ENCODE measurements at regions not wholly inside any gene's neighbourhood (a gene's known extent, or its start where the extent isn't known, plus 50 kb on each side); places are given as distances from the start of the nearest gene placed in this dataset.

- no peak overlapping the region for H3K4me3 Mint-ChIP-seq
- no peaks in the 10 kb centered on the region for H3K36me3 Mint-ChIP-seq
- POLR2A ChIA-PET = no interaction called here
- no peak overlapping the region for H3K4me3 ChIP-seq (ENCODE audit: low read length)
- H3K36me3 ChIP-seq (ENCODE audit: control insufficient read depth in 2 of 3, insufficient read depth in 3 of 3, low read length in 3 of 3) = no peaks in the 10 kb centered on the region
- H3K4me1 Mint-ChIP-seq = no peaks in the 10 kb centered on the region
- ATAC-seq (no peak), DNase-seq (no peak)
- CTCF ChIA-PET = no interaction called here
- H3K27me3 ChIP-seq (ENCODE audit: control insufficient read depth in 2 of 2, insufficient read depth in 2 of 2, low read length in 2 of 2) = no peaks in the 10 kb centered on the region
- no peaks in the 10 kb centered on the region for H3K9me3 ChIP-seq (ENCODE audit: control insufficient read depth in 2 of 3, low read length in 3 of 3)
- H3K27ac Mint-ChIP-seq = no peak overlapping the region
- no peak overlapping the region for H3K27ac ChIP-seq (ENCODE audit: low read depth, low read length)
- no peaks in the 10 kb centered on the region for H3K4me1 ChIP-seq (ENCODE audit: control insufficient read depth in 2 of 2, insufficient read depth in 2 of 2, low read length in 2 of 2)
- intact Hi-C loops (cut with micrococcal nuclease) = no loop called here
- peaks cover 0 to 8% (median 4%) of the 10 kb centered on the region in 11 donors for H3K9me3 Mint-ChIP-seq
- no peaks in the 10 kb centered on the region for H3K27me3 Mint-ChIP-seq
Measured at GRCh38 chr7:85708221-85708620, 521.4 kb upstream of the SEMA3D start.

GRCh38 chr7:85705076-85705475 is 518.2 kb upstream of the SEMA3D start:
- CTCF ChIA-PET = no interaction called here
- Histone ChIP-seq H3K4me3 (ENCODE audit: low read length) (no peak overlapping the region), H3K27me3 (ENCODE audit: control insufficient read depth in 2 of 2, insufficient read depth in 2 of 2, low read length in 2 of 2) (no peaks in the 10 kb centered on the region), H3K36me3 (ENCODE audit: control insufficient read depth in 2 of 3, insufficient read depth in 3 of 3, low read length in 3 of 3) (no peaks in the 10 kb centered on the region), H3K4me1 (ENCODE audit: control insufficient read depth in 2 of 2, insufficient read depth in 2 of 2, low read length in 2 of 2) (no peaks in the 10 kb centered on the region), H3K9me3 (ENCODE audit: control insufficient read depth in 2 of 3, low read length in 3 of 3) (no peaks in the 10 kb centered on the region), H3K27ac (ENCODE audit: low read depth, low read length) (no peak overlapping the region)
- no peak overlapping the region for H3K4me3 Mint-ChIP-seq
- peaks cover 0 to 8% (median 4%) of the 10 kb centered on the region in 11 donors for H3K9me3 Mint-ChIP-seq
- intact Hi-C loops (cut with micrococcal nuclease) = no loop called here
- ATAC-seq (no peak), DNase-seq (no peak)
- no peaks in the 10 kb centered on the region for H3K27me3 Mint-ChIP-seq
- no peaks in the 10 kb centered on the region for H3K36me3 Mint-ChIP-seq
- POLR2A ChIA-PET = no interaction called here
- no peak overlapping the region for H3K27ac Mint-ChIP-seq
- no peaks in the 10 kb centered on the region for H3K4me1 Mint-ChIP-seq

GRCh38 chr7:85703251-85704010 is 516.6 kb upstream of the SEMA3D start:
- Histone ChIP-seq H3K9me3 (ENCODE audit: control insufficient read depth in 2 of 3, low read length in 3 of 3) (no peaks in the 10 kb centered on the region), H3K4me3 (ENCODE audit: low read length) (no peak overlapping the region), H3K27ac (ENCODE audit: low read depth, low read length) (no peak overlapping the region), H3K36me3 (ENCODE audit: control insufficient read depth in 2 of 3, insufficient read depth in 3 of 3, low read length in 3 of 3) (no peaks in the 10 kb centered on the region), H3K27me3 (ENCODE audit: control insufficient read depth in 2 of 2, insufficient read depth in 2 of 2, low read length in 2 of 2) (no peaks in the 10 kb centered on the region), H3K4me1 (ENCODE audit: control insufficient read depth in 2 of 2, insufficient read depth in 2 of 2, low read length in 2 of 2) (no peaks in the 10 kb centered on the region)
- H3K4me3 Mint-ChIP-seq = no peak overlapping the region
- CTCF ChIA-PET = no interaction called here
- H3K9me3 Mint-ChIP-seq = peaks cover 0 to 7% (median 3%) of the 10 kb centered on the region in 11 donors
- no peak overlapping the region for H3K27ac Mint-ChIP-seq
- H3K36me3 Mint-ChIP-seq = no peaks in the 10 kb centered on the region
- DNase-seq (no peak), ATAC-seq (no peak)
- no peaks in the 10 kb centered on the region for H3K4me1 Mint-ChIP-seq
- POLR2A ChIA-PET = no interaction called here
- no peaks in the 10 kb centered on the region for H3K27me3 Mint-ChIP-seq
- intact Hi-C loops (cut with micrococcal nuclease) = no loop called here

GRCh38 chr7:85702348-85702747 is 515.5 kb upstream of the SEMA3D start:
- intact Hi-C loops (cut with micrococcal nuclease) = no loop called here
- ChIA-PET CTCF (no interaction called here), POLR2A (no interaction called here)
- H3K27ac ChIP-seq (ENCODE audit: low read depth, low read length) = no peak overlapping the region
- Mint-ChIP-seq H3K36me3 (no peaks in the 10 kb centered on the region), H3K27ac (no peak overlapping the region), H3K27me3 (no peaks in the 10 kb centered on the region), H3K4me1 (no peaks in the 10 kb centered on the region), H3K4me3 (no peak overlapping the region), H3K9me3 (peaks cover 0 to 5% (median 3%) of the 10 kb centered on the region in 11 donors)
- H3K36me3 ChIP-seq (ENCODE audit: control insufficient read depth in 2 of 3, insufficient read depth in 3 of 3, low read length in 3 of 3) = no peaks in the 10 kb centered on the region
- no peaks in the 10 kb centered on the region for H3K9me3 ChIP-seq (ENCODE audit: control insufficient read depth in 2 of 3, low read length in 3 of 3)
- no peak for ATAC-seq
- no peak for DNase-seq
- no peaks in the 10 kb centered on the region for H3K27me3 ChIP-seq (ENCODE audit: control insufficient read depth in 2 of 2, insufficient read depth in 2 of 2, low read length in 2 of 2)
- H3K4me1 ChIP-seq (ENCODE audit: control insufficient read depth in 2 of 2, insufficient read depth in 2 of 2, low read length in 2 of 2) = no peaks in the 10 kb centered on the region
- no peak overlapping the region for H3K4me3 ChIP-seq (ENCODE audit: low read length)

- no peaks in the 10 kb centered on the region for H3K4me1 Mint-ChIP-seq
- Histone ChIP-seq H3K36me3 (ENCODE audit: control insufficient read depth in 2 of 3, insufficient read depth in 3 of 3, low read length in 3 of 3) (no peaks in the 10 kb centered on the region), H3K4me3 (ENCODE audit: low read length) (no peak overlapping the region), H3K27ac (ENCODE audit: low read depth, low read length) (no peak overlapping the region), H3K27me3 (ENCODE audit: control insufficient read depth in 2 of 2, insufficient read depth in 2 of 2, low read length in 2 of 2) (no peaks in the 10 kb centered on the region), H3K4me1 (ENCODE audit: control insufficient read depth in 2 of 2, insufficient read depth in 2 of 2, low read length in 2 of 2) (no peaks in the 10 kb centered on the region), H3K9me3 (ENCODE audit: control insufficient read depth in 2 of 3, low read length in 3 of 3) (no peaks in the 10 kb centered on the region)
- ATAC-seq (no peak), DNase-seq (no peak)
- peaks cover 0 to 5% (median 0%) of the 10 kb centered on the region in 11 donors for H3K9me3 Mint-ChIP-seq
- H3K36me3 Mint-ChIP-seq = no peaks in the 10 kb centered on the region
- H3K27me3 Mint-ChIP-seq = no peaks in the 10 kb centered on the region
- H3K4me3 Mint-ChIP-seq = no peak overlapping the region
- intact Hi-C loops (cut with micrococcal nuclease) = no loop called here
- ChIA-PET POLR2A (no interaction called here), CTCF (no interaction called here)
- no peak overlapping the region for H3K27ac Mint-ChIP-seq
Measured at GRCh38 chr7:85699482-85699881, 512.6 kb upstream of the SEMA3D start.

GRCh38 chr7:85695533-85695932 is 508.7 kb upstream of the SEMA3D start:
- CTCF ChIA-PET = interaction anchor here (0.7 kb wide), 1 partner anchor 11 kb away, joined by 3 read pairs; no protein-coding TSS in a partner anchor
- POLR2A ChIA-PET = no interaction called here
- intact Hi-C loops (cut with micrococcal nuclease) = no loop called here
- Histone ChIP-seq H3K4me3 (ENCODE audit: low read length) (no peak overlapping the region), H3K36me3 (ENCODE audit: control insufficient read depth in 2 of 3, insufficient read depth in 3 of 3, low read length in 3 of 3) (no peaks in the 10 kb centered on the region), H3K27ac (ENCODE audit: low read depth, low read length) (no peak overlapping the region), H3K9me3 (ENCODE audit: control insufficient read depth in 2 of 3, low read length in 3 of 3) (no peaks in the 10 kb centered on the region), H3K27me3 (ENCODE audit: control insufficient read depth in 2 of 2, insufficient read depth in 2 of 2, low read length in 2 of 2) (no peaks in the 10 kb centered on the region), H3K4me1 (ENCODE audit: control insufficient read depth in 2 of 2, insufficient read depth in 2 of 2, low read length in 2 of 2) (no peaks in the 10 kb centered on the region)
- Mint-ChIP-seq H3K9me3 (peaks cover 0 to 5% (median 0%) of the 10 kb centered on the region in 11 donors), H3K27ac (no peak overlapping the region), H3K27me3 (no peaks in the 10 kb centered on the region), H3K36me3 (no peaks in the 10 kb centered on the region), H3K4me1 (no peaks in the 10 kb centered on the region), H3K4me3 (no peak overlapping the region)
- DNase-seq (no peak), ATAC-seq (no peak)

- POLR2A ChIA-PET = no interaction called here
- H3K9me3 ChIP-seq (ENCODE audit: control insufficient read depth in 2 of 3, low read length in 3 of 3) = no peaks in the 10 kb centered on the region
- H3K36me3 Mint-ChIP-seq = no peaks in the 10 kb centered on the region
- H3K4me1 ChIP-seq (ENCODE audit: control insufficient read depth in 2 of 2, insufficient read depth in 2 of 2, low read length in 2 of 2) = no peaks in the 10 kb centered on the region
- CTCF ChIA-PET = interaction anchor here (0.7 kb wide), 1 partner anchor 10 kb away, joined by 3 read pairs; no protein-coding TSS in a partner anchor
- H3K9me3 Mint-ChIP-seq = peaks cover 0 to 5% (median 0%) of the 10 kb centered on the region in 11 donors
- DNase-seq = no peak
- H3K27me3 ChIP-seq (ENCODE audit: control insufficient read depth in 2 of 2, insufficient read depth in 2 of 2, low read length in 2 of 2) = no peaks in the 10 kb centered on the region
- H3K27ac ChIP-seq (ENCODE audit: low read depth, low read length) = no peak overlapping the region
- no peak overlapping the region for H3K27ac Mint-ChIP-seq
- H3K4me3 ChIP-seq (ENCODE audit: low read length) = no peak overlapping the region
- no peaks in the 10 kb centered on the region for H3K36me3 ChIP-seq (ENCODE audit: control insufficient read depth in 2 of 3, insufficient read depth in 3 of 3, low read length in 3 of 3)
- H3K4me1 Mint-ChIP-seq = no peaks in the 10 kb centered on the region
- ATAC-seq = no peak
- no peak overlapping the region for H3K4me3 Mint-ChIP-seq
- no peaks in the 10 kb centered on the region for H3K27me3 Mint-ChIP-seq
- intact Hi-C loops (cut with micrococcal nuclease) = no loop called here
Measured at GRCh38 chr7:85695041-85695440, 508.2 kb upstream of the SEMA3D start.

Measured in naive thymus-derived CD4-positive, alpha-beta T cell (primary cell).